KMS-11 (cell line): ENCODE measurements at regions not wholly inside any gene's neighbourhood (a gene's known extent, or its start where the extent isn't known, plus 50 kb on each side); places are given as distances from the start of the nearest gene placed in this dataset.

Experiments
- H2AFZ ChIP-seq: fragments of 200-600 bp; sonication (generic); 2 replicates; pipeline ENCODE4 v1.6.1; 2016; ENCODE audit warnings: antibody characterized with exemption, mixed run types, low read depth
- H3K27ac ChIP-seq: fragments of 200-600 bp; sonication (generic); 2 replicates; pipeline ENCODE4 v1.6.1; 2016; ENCODE audit warnings: mild to moderate bottlenecking, mixed run types
- H3K27me3 ChIP-seq: fragments of 200-600 bp; sonication (generic); 2 replicates; pipeline ENCODE4 v1.6.1; 2017; ENCODE audit warnings: mild to moderate bottlenecking, low read depth, mixed run types, moderate library complexity; ENCODE audit not compliant: insufficient read depth
- H3K36me3 ChIP-seq: fragments of 200-600 bp; sonication (generic); 2 replicates; pipeline ENCODE4 v1.6.1; 2017; ENCODE audit warnings: mild to moderate bottlenecking, mixed run types; ENCODE audit not compliant: insufficient read depth
- H3K4me1 ChIP-seq: fragments of 200-600 bp; sonication (generic); 2 replicates; pipeline ENCODE4 v1.6.1; 2016; ENCODE audit warnings: mild to moderate bottlenecking, low read depth, mixed run types; ENCODE audit not compliant: poor library complexity, severe bottlenecking
- H3K4me2 ChIP-seq: fragments of 200-600 bp; sonication (generic); 2 replicates; pipeline ENCODE4 v1.7.0; 2016; ENCODE audit warnings: mild to moderate bottlenecking, mixed run types
- H3K4me3 ChIP-seq: fragments of 200-600 bp; sonication (generic); IDR thresholded peaks from 2 replicates; pipeline ENCODE4 v1.6.1; 2017; ENCODE audit warnings: low read depth, low read length, mixed read lengths; ENCODE audit not compliant: insufficient read depth
- H3K79me2 ChIP-seq: fragments of 200-600 bp; sonication (generic); 2 replicates; pipeline ENCODE4 v1.6.1; 2016; ENCODE audit warnings: low read depth, mixed run types; ENCODE audit not compliant: insufficient read depth
- H3K9ac ChIP-seq: fragments of 200-600 bp; sonication (generic); 2 replicates; pipeline ENCODE4 v1.6.1; 2016; ENCODE audit warnings: mild to moderate bottlenecking, mixed run types
- H4K20me1 ChIP-seq: fragments of 200-600 bp; sonication (generic); 2 replicates; pipeline ENCODE4 v1.6.1; 2016; ENCODE audit warnings: mild to moderate bottlenecking, mixed run types; ENCODE audit not compliant: insufficient read depth
- CTCF ChIP-seq: fragments of 200-600 bp; sonication (generic); conservative IDR thresholded peaks from 2 replicates; pipeline ENCODE4 v1.6.1; 2017; ENCODE audit warnings: low read depth, mild to moderate bottlenecking, antibody characterized with exemption, low read length, moderate library complexity, mixed read lengths

GRCh38 chr12:84603484-84604248 lies 308.9 kb downstream of the SLC6A15 start:
- Histone ChIP-seq H3K4me1 (no peaks in the 10 kb centered on the region), H3K9ac (no peak overlapping the region), H3K27me3 (no peaks in the 10 kb centered on the region), H3K36me3 (no peaks in the 10 kb centered on the region), H3K4me3 (no peak overlapping the region), H4K20me1 (no peaks in the 10 kb centered on the region), H3K79me2 (no peaks in the 10 kb centered on the region), H2AFZ (no peak overlapping the region), H3K4me2 (no peak overlapping the region), H3K27ac (no peak overlapping the region)
- no peak for TF ChIP-seq CTCF

- no peak for TF ChIP-seq CTCF
Measured at GRCh38 chr12:84601483-84601882, 311.1 kb downstream of the SLC6A15 start.

GRCh38 chr12:84599539-84599938 lies 313.1 kb downstream of the SLC6A15 start:
- Histone ChIP-seq H3K79me2 (no peaks in the 10 kb centered on the region), H2AFZ (no peak overlapping the region), H3K4me3 (no peak overlapping the region), H3K27ac (no peak overlapping the region), H3K27me3 (no peaks in the 10 kb centered on the region), H3K4me2 (no peak overlapping the region), H3K9ac (no peak overlapping the region), H3K36me3 (no peaks in the 10 kb centered on the region), H4K20me1 (no peaks in the 10 kb centered on the region), H3K4me1 (no peaks in the 10 kb centered on the region)
- no peak for TF ChIP-seq CTCF

More at GRCh38 chr12:84601483-84601882, 311.1 kb downstream of the SLC6A15 start:
- H2AFZ ChIP-seq: no peak overlapping the region
- H3K36me3 ChIP-seq: no peaks in the 10 kb centered on the region
- H3K4me3 ChIP-seq: no peak overlapping the region
- no peak overlapping the region for H3K4me2 ChIP-seq
- H3K79me2 ChIP-seq: no peaks in the 10 kb centered on the region
- H3K4me1 ChIP-seq: no peaks in the 10 kb centered on the region
- no peaks in the 10 kb centered on the region for H3K27me3 ChIP-seq
- no peaks in the 10 kb centered on the region for H4K20me1 ChIP-seq
- H3K9ac ChIP-seq: no peak overlapping the region
- no peak overlapping the region for H3K27ac ChIP-seq

GRCh38 chr12:84596266-84596665 lies 316.3 kb downstream of the SLC6A15 start:
- no peak for TF ChIP-seq CTCF

More at GRCh38 chr12:84596266-84596665, 316.3 kb downstream of the SLC6A15 start:
- no peaks in the 10 kb centered on the region for H3K79me2 ChIP-seq
- H3K9ac ChIP-seq: no peak overlapping the region
- H2AFZ ChIP-seq: no peak overlapping the region
- no peaks in the 10 kb centered on the region for H3K4me1 ChIP-seq
- H3K4me2 ChIP-seq: no peak overlapping the region
- H3K27me3 ChIP-seq: no peaks in the 10 kb centered on the region
- no peaks in the 10 kb centered on the region for H3K36me3 ChIP-seq
- no peak overlapping the region for H3K27ac ChIP-seq
- no peak overlapping the region for H3K4me3 ChIP-seq
- no peaks in the 10 kb centered on the region for H4K20me1 ChIP-seq
